Epithelial cell of prostate (primary cell): ENCODE measurements at regions not wholly inside any gene's neighbourhood (a gene's known extent, or its start where the extent isn't known, plus 50 kb on each side); places are given as distances from the start of the nearest gene placed in this dataset.

Experiments used
- DNase-seq: peaks from one replicate; pipeline ENCODE4 v3.0.0-alpha.2; 2011; ENCODE audit warnings: low read depth, low spot score
- H3K27ac ChIP-seq: fragments of 450-650 bp; 2 replicates; pipeline ENCODE4 v1.5.1; 2017; ENCODE audit warnings: mild to moderate bottlenecking

GRCh38 chr10:107671960-107672359 is 507.5 kb upstream of the SORCS1 start:
- no peak overlapping the region for H3K27ac ChIP-seq
- DNase-seq: no peak

GRCh38 chr10:107666214-107666613 is 501.7 kb upstream of the SORCS1 start:
- no peak overlapping the region for H3K27ac ChIP-seq
- DNase-seq: no peak

GRCh38 chr10:107665459-107665858 is 501.0 kb upstream of the SORCS1 start:
- H3K27ac ChIP-seq: no peak overlapping the region
- no peak for DNase-seq

- no peak for DNase-seq
Measured at GRCh38 chr10:107657851-107658250, 493.3 kb upstream of the SORCS1 start.

GRCh38 chr10:107656932-107657331 is 492.4 kb upstream of the SORCS1 start:
- no peak overlapping the region for H3K27ac ChIP-seq
- DNase-seq: no peak

More at GRCh38 chr10:107657851-107658250, 493.3 kb upstream of the SORCS1 start:
- no peak overlapping the region for H3K27ac ChIP-seq

GRCh38 chr10:107653832-107654287 is 489.4 kb upstream of the SORCS1 start:
- DNase-seq: no peak
- H3K27ac ChIP-seq: no peak overlapping the region

- no peak for DNase-seq
- H3K27ac ChIP-seq: no peak overlapping the region
Measured at GRCh38 chr10:107650939-107651338, 486.4 kb upstream of the SORCS1 start.

GRCh38 chr10:107649249-107649648 is 484.7 kb upstream of the SORCS1 start:
- DNase-seq: no peak

GRCh38 chr10:107647462-107647861 is 483.0 kb upstream of the SORCS1 start:
- no peak overlapping the region for H3K27ac ChIP-seq
- no peak for DNase-seq

More at GRCh38 chr10:107649249-107649648, 484.7 kb upstream of the SORCS1 start:
- no peak overlapping the region for H3K27ac ChIP-seq

- no peak for DNase-seq
- no peak overlapping the region for H3K27ac ChIP-seq
Measured at GRCh38 chr10:107631876-107632275, 467.4 kb upstream of the SORCS1 start.

- H3K27ac ChIP-seq: no peak overlapping the region
- DNase-seq: no peak
Measured at GRCh38 chr10:107626862-107627261, 462.4 kb upstream of the SORCS1 start.

GRCh38 chr10:107623292-107623691 is 458.8 kb upstream of the SORCS1 start:
- DNase-seq: no peak
- H3K27ac ChIP-seq: no peak overlapping the region

GRCh38 chr10:107619139-107619538 is 454.6 kb upstream of the SORCS1 start:
- DNase-seq: no peak
- H3K27ac ChIP-seq: no peak overlapping the region

- no peak overlapping the region for H3K27ac ChIP-seq
- no peak for DNase-seq
Measured at GRCh38 chr10:107618504-107618994, 454.0 kb upstream of the SORCS1 start.

- H3K27ac ChIP-seq: peak overlapping the region; percentile 40
- peak; percentile 16 for DNase-seq
Measured at GRCh38 chr10:107616463-107617410, 452.2 kb upstream of the SORCS1 start.

GRCh38 chr10:107616031-107616430 is 451.5 kb upstream of the SORCS1 start:
- DNase-seq: no peak
- peak overlapping the region; percentile 40 for H3K27ac ChIP-seq

GRCh38 chr10:107614939-107615685 is 450.6 kb upstream of the SORCS1 start:
- DNase-seq: no peak

GRCh38 chr10:107611115-107611514 is 446.6 kb upstream of the SORCS1 start:
- H3K27ac ChIP-seq: peak overlapping the region; percentile 14
- DNase-seq: peak; percentile 3

More at GRCh38 chr10:107614939-107615685, 450.6 kb upstream of the SORCS1 start:
- H3K27ac ChIP-seq: no peak overlapping the region

GRCh38 chr10:107589081-107589480 is 424.6 kb upstream of the SORCS1 start:
- no peak overlapping the region for H3K27ac ChIP-seq
- DNase-seq: no peak

GRCh38 chr10:107585630-107586029 is 421.1 kb upstream of the SORCS1 start:
- DNase-seq: no peak
- no peak overlapping the region for H3K27ac ChIP-seq

GRCh38 chr10:107583974-107584373 is 419.5 kb upstream of the SORCS1 start:
- DNase-seq: no peak
- H3K27ac ChIP-seq: no peak overlapping the region
